Transverse colon (tissue), 4 donors: ENCODE measurements at regions not wholly inside any gene's neighbourhood (a gene's known extent, or its start where the extent isn't known, plus 50 kb on each side); places are given as distances from the start of the nearest gene placed in this dataset.

Experiments
- EP300 ChIP-seq: sonication (generic); formaldehyde crosslinking; IDR thresholded peaks from one replicate; pipeline ENCODE4 v1.6.1; 2017; ENCODE audit warnings: antibody characterized with exemption, low read depth
- POLR2A ChIP-seq: fragments of 450-650 bp; IDR thresholded peaks from one replicate; pipeline ENCODE4 v1.6.1; 2016; ENCODE audit warnings: antibody characterized with exemption, mild to moderate bottlenecking, moderate library complexity
- POLR2AphosphoS5 ChIP-seq, 3 donors: sonication (generic); formaldehyde crosslinking; IDR thresholded peaks; one replicate each; pipeline ENCODE4 v1.6.1; 2016; ENCODE audit warnings: antibody characterized with exemption in 3 of 3
- TF ChIP-seq, protein P1 (sequence below), 5 experiments: fragments of 200-600 bp in 3 of 5; fragments of 450-650 bp in 2 of 5; sonication (generic) in 3 of 5; IDR thresholded peaks; 1 replicate in 2 of 5; 2 replicates in 3 of 5; pipeline ENCODE4 v1.5.1; 2016 to 2017; ENCODE audit warnings: antibody characterized with exemption in 5 of 5, inconsistent platforms in 3 of 5, mild to moderate bottlenecking in 2 of 5, moderate library complexity in 1 of 5

GRCh38 chr5:2633992-2634391 is 117.5 kb downstream of the IRX2 start:
- TF ChIP-seq POLR2AphosphoS5 (IDR thresholded peaks at IDR 0.05), result no peak
- TF ChIP-seq, protein P1, sequence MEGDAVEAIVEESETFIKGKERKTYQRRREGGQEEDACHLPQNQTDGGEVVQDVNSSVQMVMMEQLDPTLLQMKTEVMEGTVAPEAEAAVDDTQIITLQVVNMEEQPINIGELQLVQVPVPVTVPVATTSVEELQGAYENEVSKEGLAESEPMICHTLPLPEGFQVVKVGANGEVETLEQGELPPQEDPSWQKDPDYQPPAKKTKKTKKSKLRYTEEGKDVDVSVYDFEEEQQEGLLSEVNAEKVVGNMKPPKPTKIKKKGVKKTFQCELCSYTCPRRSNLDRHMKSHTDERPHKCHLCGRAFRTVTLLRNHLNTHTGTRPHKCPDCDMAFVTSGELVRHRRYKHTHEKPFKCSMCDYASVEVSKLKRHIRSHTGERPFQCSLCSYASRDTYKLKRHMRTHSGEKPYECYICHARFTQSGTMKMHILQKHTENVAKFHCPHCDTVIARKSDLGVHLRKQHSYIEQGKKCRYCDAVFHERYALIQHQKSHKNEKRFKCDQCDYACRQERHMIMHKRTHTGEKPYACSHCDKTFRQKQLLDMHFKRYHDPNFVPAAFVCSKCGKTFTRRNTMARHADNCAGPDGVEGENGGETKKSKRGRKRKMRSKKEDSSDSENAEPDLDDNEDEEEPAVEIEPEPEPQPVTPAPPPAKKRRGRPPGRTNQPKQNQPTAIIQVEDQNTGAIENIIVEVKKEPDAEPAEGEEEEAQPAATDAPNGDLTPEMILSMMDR (IDR thresholded peaks at IDR 0.05), result no peak
- TF ChIP-seq EP300, result no peak
- TF ChIP-seq POLR2A, result no peak
